ENCODE measurements at regions not wholly inside any gene's neighbourhood (a gene's known extent, or its start where the extent isn't known, plus 50 kb on each side); places are given as distances from the start of the nearest gene placed in this dataset.

- TF ChIP-seq, protein P1, sequence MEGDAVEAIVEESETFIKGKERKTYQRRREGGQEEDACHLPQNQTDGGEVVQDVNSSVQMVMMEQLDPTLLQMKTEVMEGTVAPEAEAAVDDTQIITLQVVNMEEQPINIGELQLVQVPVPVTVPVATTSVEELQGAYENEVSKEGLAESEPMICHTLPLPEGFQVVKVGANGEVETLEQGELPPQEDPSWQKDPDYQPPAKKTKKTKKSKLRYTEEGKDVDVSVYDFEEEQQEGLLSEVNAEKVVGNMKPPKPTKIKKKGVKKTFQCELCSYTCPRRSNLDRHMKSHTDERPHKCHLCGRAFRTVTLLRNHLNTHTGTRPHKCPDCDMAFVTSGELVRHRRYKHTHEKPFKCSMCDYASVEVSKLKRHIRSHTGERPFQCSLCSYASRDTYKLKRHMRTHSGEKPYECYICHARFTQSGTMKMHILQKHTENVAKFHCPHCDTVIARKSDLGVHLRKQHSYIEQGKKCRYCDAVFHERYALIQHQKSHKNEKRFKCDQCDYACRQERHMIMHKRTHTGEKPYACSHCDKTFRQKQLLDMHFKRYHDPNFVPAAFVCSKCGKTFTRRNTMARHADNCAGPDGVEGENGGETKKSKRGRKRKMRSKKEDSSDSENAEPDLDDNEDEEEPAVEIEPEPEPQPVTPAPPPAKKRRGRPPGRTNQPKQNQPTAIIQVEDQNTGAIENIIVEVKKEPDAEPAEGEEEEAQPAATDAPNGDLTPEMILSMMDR (IDR thresholded peaks at IDR 0.05; ENCODE audit: insufficient read depth, low read depth, low read length) = no peak
- TF ChIP-seq EZH2 (IDR thresholded peaks at IDR 0.05; ENCODE audit: insufficient read depth, low read length) = no peak
Observed at GRCh38 chr7:120070201-120070600, 202.8 kb upstream of the KCND2 start.

Data from astrocyte (in vitro differentiated cells and primary cell).